ENCODE measurements at regions not wholly inside any gene's neighbourhood (a gene's known extent, or its start where the extent isn't known, plus 50 kb on each side); places are given as distances from the start of the nearest gene placed in this dataset.
"Not testable (repeated sequence)": the region's sequence is repeated elsewhere in the genome, so short reads cannot be mapped to it uniquely, and the experiment has no call there.

DNA sequence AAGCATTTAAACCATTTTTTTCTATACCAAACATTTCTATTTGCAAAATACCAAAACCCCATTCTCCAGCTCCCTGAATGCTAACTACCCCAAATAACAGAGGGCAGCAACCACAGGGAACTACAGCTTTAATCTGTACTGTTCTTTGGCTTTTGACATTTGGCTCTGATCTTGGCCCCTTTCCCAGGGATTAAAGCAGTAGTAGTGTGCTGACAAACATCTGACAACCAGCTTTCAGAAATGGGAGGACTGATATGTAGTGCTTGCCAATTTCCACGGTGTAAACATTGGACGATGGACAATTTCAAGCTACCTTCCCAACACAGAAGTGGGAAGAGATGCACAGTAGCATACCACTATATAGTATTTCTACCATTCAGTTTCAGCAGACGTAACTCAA, 88.4 kb upstream of the TEAD1 start:
- no peak for ATAC-seq

DNA sequence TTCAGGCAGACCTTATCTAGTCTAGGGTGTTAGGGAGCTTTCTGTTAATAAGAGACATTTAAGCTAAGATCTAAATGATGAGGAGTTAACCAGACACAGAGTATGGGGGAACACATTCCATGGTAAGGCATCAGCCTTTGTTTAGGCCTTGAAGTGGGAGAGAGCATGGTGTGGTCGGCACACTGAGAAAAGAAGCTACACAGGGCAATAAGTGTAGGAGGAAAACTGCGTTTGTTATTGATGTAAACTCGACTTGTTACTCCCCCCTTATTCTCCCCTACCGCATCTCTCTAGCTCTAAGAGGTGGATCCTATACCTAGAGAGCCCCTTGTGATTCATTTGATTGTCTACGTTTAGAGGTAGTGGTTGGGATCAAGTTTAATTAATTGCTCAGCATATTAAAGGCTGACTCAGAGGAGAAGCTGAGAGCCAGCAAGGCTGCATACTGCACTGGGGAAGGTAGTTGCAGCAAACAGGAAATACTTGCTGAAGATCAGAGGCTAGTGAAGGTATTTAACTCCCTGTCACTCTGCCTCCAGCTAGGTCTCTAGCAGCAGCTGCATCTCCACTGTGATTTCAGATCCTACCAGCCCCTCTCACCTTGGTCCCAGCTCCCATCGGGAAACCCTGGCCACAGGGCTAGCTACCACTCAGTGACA, 86.8 kb upstream of the TEAD1 start:
- ATAC-seq: peak; percentile 95

DNA sequence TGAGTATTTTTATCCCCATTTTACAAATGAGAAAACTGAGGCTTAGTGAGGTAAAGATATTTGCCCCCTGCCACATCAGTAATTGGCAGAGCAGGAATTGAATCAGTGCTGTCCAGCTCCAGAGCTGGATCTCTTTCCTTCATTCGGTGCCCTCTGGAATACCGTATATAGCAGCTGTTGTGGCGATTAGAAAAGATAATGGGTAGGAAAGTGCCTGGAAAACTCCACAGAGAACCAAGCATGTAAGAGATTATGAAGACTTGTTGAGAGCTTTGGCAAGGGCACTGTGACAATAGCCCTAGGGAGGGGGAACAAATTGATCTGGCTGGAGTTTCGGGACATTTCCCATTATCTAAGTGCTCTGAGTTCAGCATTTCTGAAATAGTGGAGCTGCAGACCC, 82.5 kb upstream of the TEAD1 start:
- ATAC-seq: no peak

DNA sequence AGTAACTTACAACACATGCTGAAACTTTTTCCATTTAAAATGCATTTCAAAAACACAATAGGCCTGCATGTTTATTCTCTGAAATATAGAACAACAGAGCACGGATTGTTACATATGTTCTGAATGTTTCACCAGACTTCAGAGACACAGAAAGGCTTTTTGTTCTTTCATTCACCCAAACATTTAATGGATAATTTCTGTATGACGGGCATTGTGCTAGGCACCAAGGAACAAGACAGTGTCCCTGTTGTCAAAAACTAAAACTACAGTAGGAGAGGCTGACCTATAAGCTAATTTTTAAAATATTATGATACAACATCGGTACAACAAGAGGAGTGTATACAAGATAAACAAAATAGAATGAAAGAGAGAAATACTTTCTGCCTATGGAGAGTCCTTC, 81.9 kb upstream of the TEAD1 start:
- no peak for ATAC-seq

DNA sequence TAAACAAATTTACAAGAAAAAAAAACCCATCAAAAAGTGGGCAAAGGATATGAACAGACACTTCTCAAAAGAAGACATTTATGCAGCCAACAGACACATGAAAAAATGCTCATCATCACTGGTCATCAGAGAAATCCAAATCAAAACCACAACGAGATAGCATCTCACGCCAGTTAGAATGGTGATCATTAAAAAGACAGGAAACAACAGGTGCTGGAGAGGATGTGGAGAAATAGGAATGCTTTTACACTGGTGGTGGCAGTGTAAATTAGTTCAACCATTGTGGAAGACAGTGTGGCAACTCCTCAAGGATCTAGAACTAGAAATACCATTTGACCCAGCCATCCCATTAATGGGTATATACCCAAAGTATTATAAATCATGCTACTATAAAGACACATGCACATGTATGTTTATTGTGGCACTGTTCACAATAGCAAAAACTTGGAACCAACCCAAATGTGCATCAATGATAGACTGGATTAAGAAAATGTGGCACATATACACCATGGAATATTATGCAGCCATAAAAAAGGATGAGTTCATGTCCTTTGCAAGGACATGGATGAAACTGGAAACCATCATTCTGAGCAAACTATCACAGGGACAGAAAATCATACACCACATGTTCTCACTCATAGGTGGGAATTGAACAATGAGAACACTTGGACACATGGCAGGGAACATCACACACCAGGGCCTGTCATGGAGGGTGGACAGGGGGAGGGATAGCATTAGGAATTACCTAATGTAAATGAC, 79.0 kb upstream of the TEAD1 start:
- not testable (repeated sequence) for ATAC-seq

DNA sequence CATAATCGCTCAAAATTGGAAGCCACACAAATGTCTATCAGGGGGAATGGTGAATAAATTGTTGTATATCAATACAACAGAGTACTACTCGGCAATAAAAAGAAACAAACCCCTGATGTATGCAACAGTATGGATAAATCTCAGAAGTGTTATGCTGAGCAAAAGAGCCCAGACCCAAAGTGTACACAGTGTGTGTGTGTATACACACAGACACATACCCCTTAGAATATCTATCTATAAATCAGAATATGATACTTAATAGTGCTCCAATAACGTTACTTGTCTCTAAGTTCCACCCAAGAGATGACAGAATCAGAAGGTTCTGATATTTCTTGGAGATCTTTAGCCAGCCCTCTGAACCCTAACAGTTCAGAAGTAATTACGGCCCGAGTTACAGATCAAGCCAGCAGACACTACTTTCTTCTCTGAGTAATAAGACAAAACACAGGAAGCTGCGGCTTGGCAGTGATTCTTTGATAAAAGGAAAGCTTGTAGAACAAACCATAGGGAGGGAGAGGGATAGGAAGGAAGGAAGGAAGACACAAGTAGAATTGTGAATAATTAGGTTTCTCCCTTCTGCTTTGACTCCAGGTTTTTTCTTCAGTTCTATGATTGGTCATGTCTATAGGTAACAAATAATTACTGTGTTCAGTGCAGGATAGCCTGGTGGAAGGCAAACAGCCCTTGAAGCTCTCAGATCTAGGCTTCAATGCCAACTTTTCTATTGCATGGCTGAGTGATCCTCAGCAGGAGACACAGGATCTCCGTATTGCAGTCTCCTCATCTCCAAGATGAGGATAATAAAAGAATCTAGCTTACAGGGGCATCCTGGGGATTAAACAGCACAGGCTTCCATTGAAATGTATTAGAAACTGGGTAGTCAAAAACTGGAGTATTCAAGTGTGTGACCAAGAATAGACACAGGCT, 75.6 kb upstream of the TEAD1 start:
- ATAC-seq: no peak

DNA sequence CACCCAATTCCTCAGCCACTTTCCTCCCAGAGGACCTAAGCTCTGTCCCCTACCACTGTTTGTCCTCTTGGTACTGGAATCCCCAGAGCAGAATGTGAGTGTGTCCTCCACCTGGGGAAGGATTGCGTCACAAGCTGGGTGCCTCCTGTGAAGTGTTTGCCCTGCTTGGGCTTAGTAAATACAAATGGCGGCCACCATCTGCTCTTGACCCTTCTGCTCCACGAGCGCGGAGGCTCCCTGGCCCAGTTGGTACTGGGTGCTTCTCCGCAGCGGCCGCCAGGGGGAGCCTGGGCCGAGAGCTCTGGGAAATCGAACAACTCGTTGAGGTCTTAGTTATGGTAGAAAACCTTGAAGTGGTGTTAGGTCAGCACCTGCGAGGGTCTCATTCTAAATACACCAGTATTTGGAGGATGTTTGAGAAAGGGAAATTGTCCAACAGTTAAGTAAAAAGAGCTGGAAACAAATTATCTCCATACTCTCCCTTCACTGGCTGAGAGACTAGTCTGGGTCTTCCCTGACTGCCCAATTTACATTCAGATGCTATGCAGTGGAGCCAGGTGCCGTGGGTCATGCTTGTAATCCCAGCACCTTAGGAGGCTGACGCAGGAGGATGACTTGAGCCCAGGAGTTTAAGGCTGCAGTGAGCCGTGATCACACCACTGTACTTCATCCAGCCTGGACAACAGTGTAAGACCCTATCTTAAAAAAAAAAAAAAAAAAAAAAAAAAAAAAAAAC, 74.6 kb upstream of the TEAD1 start:
- peak; percentile 49 for ATAC-seq

DNA sequence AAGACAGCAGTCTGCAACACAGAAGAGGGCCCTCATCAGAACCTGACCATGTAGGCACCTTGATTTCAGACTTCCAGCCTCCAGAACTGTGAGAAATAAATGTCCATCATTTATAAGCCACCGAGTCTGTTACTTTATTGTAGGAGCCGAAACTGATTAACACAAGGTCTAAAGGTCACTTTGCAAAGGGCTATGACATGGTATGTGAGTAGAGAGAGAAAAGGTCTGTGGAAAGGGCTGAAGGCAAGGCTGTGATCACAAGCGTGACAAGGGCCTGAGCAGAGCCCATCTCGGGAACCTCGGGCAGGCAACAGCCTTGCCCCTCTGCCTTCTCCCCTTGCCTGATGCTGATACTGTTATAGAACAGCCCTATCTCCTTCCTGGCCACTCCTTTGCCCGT, 73.4 kb upstream of the TEAD1 start:
- ATAC-seq: no peak

DNA sequence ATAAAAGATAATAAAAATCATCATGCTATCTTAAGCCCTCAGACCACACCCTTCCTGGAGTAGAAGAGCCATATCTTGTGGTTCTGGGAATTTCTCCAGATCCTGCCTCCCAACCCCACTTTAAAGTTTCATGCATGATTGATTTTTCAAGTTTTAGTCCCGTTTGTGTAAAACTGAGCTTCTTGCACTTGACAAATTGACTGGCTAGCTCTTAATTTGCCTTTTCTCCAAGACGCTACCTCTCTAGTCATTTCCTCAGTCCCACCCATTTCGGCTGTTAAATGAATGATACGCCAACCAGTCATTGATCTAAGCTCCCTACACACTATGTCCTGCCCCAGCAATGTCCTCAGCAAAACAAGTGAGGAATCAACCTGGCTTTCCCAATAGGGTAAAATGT, 71.8 kb upstream of the TEAD1 start:
- no peak for ATAC-seq

DNA sequence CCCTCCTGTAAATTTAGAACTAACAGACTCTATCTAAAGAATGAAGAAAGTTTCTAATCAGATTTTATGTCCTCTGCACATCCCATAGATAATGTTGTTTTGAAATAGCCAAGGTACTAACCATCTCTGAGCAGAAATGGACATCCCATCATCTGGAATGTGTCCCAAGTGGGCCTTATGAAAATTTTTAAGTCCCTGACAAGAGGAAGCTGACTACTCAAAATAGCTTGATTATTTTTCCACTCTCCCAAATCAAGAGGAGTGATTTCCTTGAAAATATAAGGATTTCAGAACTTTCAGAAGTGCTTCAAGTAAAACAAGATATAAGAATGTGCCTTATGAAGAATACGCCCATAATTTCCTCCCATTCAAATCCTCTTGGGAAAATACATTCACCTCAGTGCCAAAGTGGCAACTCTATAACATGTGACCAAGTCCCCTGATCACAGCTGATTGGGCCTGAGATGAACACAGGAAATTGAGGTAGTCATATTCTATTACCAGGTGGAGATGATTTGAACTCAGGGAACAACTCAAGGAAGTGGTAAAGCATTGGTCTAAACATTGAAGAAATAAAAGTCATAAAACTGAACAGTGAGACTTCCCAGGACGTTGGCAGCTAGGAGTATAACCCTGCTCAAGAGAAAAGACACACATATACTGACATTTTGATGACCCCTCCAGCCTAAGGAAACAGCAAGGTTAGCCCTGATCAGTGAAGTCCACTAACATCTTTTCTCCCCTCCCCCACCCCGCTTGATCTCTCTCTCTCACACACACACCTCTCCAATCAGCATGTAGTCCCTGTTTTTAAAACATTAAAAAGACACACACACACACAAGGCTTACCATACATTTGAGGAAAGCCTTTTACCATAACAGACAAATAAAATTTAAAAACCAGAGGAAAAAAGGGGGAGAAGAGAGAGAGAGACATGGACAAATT, 70.8 kb upstream of the TEAD1 start:
- no peak for ATAC-seq

DNA sequence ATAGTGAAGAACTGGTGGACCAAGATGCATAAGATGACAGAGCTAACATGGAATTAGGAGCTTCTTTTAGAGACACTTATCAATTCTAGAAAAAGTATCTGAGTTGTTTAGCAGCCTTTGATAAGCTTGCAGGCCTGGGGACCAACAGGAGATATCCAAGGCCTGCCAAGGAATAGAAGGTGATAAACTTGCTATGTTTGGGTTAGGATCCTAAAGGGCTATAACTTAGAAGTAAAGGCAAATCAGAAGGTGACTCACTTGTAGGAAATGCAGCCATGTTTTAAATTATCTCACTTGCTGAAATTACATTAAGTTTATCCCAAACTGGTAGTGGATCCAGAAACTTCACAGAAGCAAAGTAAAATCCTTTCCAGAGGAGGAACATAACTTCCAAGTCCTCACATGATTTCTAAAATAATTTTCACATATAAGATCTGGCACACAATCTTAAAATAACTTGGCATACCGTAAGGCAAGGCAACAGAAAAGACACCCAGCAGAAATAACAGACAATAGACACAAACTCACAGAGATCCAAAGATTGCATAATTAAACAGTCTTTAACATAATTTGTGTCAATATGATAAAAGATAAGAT, 69.6 kb upstream of the TEAD1 start:
- ATAC-seq: no peak

DNA sequence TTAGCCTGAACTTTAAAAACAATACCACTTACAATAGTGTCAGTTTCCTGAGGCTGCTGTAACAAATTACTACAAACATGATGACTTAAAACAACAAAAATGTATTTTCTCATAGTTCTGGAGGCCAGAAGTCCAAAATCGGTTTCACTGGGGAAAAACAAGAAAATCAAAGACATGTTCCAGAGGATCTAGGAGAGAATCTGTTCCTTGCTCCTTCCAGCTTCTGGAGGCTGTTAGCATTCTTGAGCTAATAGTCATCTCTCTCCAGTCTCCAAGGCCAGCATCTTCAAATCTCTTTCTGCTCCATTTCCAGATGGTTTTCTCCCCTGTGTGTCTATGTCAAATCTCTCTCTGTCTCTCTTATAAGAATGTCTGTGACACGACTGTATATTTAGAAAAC, 67.6 kb upstream of the TEAD1 start:
- ATAC-seq: no peak

DNA sequence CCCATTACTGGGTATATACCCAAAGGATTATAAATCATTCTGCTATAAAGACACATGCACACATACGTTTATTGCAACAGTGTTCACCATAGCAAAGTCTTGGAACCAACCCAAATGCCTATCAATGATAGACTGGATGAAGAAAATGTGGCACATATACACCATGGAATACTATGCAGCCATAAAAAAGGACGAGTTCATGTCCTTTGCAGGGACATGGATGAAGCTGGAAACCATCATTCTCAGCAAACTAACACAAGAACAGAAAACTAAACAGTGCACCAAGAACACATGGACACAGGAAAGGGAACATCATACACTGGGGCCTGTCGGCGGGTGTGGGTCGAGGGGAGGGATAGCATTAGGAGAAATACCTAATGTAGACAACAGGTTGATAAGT, 65.5 kb upstream of the TEAD1 start:
- ATAC-seq: not testable (repeated sequence)

DNA sequence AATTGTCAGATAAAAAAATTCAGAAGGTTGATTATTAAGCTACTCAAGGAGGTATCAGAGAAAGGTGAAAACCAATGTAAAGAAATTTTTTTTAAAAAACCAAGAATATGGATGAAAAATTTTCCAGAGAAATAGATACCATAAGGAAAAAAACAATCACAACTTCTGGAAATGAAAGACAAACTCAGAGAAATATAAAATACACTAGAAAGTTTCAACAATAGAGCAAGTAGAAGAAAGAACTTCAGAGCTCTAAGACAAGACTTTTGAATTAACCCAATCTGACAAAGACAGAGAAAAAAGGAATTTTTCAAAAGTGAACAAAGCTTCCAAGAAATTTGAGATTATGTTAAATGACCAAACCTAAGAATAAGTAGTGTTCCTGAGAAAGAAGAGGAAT, 62.9 kb upstream of the TEAD1 start:
- ATAC-seq: no peak

DNA sequence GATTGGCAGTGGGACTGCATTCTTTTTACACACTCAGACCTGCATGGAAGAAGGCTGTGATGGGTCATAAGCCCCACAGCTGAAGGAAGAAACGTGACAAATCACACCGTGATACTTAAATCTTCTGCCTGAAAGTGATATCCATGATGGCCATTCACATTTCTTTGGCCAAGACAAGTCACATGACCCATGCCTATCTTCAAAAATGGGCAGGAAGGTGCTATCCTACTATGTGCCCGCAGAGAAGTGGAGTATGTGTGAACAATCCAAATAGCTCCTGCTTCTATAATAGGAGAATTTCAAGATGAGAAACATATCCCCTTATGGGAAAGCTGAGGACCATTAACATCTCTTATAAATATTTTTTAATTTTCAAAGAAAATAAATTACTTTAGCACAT, 56.6 kb upstream of the TEAD1 start:
- no peak for ATAC-seq

DNA sequence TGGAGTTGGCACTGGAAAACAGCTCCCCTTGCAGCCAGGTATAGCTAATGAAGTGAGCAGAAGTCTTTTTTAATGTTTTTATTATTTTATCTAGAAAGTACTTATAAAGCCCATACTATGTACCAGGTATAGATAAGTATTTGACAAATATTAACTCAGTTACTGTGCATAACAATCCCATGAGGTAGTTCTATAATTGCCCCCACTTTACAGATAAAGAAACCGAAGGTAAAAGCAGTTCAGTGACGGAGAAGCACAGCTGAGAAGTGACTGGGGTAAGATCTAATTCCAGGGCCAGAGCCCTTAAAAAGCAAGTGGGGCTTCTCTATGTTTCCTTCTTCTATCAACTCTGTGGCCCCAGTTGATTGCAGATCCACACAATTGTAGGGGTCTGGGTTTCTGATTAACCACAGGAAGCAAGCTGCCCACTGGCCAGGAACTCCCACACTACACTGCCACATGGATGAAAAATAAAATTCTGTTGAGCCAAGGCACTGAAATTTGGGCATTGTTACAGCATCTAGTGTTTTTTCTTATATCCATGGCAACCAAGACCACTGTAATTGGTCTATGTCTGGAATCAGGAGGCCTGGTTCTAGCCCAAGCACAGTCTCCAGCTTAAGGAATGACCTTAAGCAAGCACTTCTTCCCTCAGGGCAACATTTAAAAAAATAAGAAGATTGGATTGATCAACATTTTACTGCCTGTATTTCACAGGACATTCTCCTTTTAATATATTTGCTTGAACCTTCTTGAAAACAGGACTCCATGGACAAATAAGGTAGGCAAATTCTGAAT, 55.3 kb upstream of the TEAD1 start:
- no peak for ATAC-seq

DNA sequence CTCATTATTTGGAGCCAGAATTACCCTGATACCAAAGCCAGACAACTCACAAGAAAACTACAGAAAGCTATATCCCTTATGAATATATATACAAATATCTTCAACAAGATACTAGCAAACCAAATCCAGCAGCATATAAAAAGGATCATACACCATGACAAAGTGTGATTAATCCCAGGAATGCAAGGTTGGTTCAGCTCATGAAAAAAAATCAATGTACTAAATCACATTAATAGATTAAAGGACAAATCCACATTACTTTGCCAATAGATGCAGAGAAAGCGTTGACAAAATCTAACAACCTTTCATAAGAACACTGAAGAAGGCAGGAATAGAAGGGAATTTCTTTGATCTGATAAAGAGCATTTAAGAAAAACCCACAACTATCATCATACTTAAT, 50.4 kb upstream of the TEAD1 start:
- no peak for ATAC-seq

All from esophagus mucosa (tissue), 1 donor.